IMR-90 (cell line): ENCODE measurements at regions not wholly inside any gene's neighbourhood (a gene's known extent, or its start where the extent isn't known, plus 50 kb on each side); places are given as distances from the start of the nearest gene placed in this dataset.

ENCODE experiments used
- ATAC-seq: fragments of 200-7000 bp; cut with Tn5 transposase; 2 replicates; pipeline ENCODE4 v1.9.1; 2020; ENCODE audit warnings: low read depth, mild to moderate bottlenecking, moderate library complexity
- BruUV-seq: library from RNA; stranded (reverse); fragments of 400-500 nt; replicated peaks from 2 replicates; lab custom pipeline; 2021; lab: Mats Ljungman, UMichigan
- CTCF ChIA-PET: fragments of 300-600 bp; formaldehyde crosslinking; extraction: SDS; loops from one replicate; lab custom pipeline; 2021; ENCODE audit warnings: antibody characterized with exemption; lab: Yijun Ruan, JAX
- POLR2A ChIA-PET: fragments of 300-600 bp; sonication (Branson Sonifier 250); formaldehyde crosslinking; loops from one replicate; lab custom pipeline; 2022; ENCODE audit warnings: antibody characterized with exemption; ENCODE audit not compliant: unreplicated experiment; lab: Charles Lee
- DNase-seq: peaks from one replicate; pipeline ENCODE4 v3.0.0; 2013
- H2AFZ ChIP-seq: replicated peaks from 2 replicates; pipeline ENCODE3; 2013; ENCODE audit warnings: low read length, mild to moderate bottlenecking; ENCODE audit not compliant: poor library complexity
- H2AK5ac ChIP-seq: 2 replicates; pipeline ENCODE4 v1.6.1; 2013; ENCODE audit warnings: low read depth, low read length, inconsistent platforms
- H2AK9ac ChIP-seq: replicated peaks from 2 replicates; pipeline ENCODE3; 2013; ENCODE audit warnings: mild to moderate bottlenecking, low read depth, low read length, moderate library complexity; ENCODE audit not compliant: poor library complexity
- H2BK120ac ChIP-seq: 2 replicates; pipeline ENCODE4 v1.6.1; 2013; ENCODE audit warnings: low read depth, low read length, inconsistent platforms
- H2BK15ac ChIP-seq: 3 replicates; pipeline ENCODE4 v1.6.1; 2013; ENCODE audit warnings: low read depth, low read length, inconsistent platforms
- H2BK20ac ChIP-seq: 2 replicates; pipeline ENCODE4 v1.6.1; 2013; ENCODE audit warnings: low read depth, mild to moderate bottlenecking, inconsistent platforms, low read length, moderate library complexity
- H2BK5ac ChIP-seq: 2 replicates; pipeline ENCODE4 v1.6.1; 2013; ENCODE audit warnings: mild to moderate bottlenecking, low read depth, low read length, inconsistent platforms; ENCODE audit not compliant: poor library complexity, severe bottlenecking
- H3K14ac ChIP-seq: replicated peaks from 2 replicates; pipeline ENCODE4 v1.6.1; 2013; ENCODE audit warnings: low read depth, low read length, inconsistent platforms
- H3K18ac ChIP-seq: 2 replicates; pipeline ENCODE4 v1.6.1; 2013; ENCODE audit warnings: low read depth, low read length, control low read depth
- H3K23ac ChIP-seq: 2 replicates; pipeline ENCODE4 v1.6.1; 2013; ENCODE audit warnings: low read depth, low read length, inconsistent platforms
- H3K27ac ChIP-seq: 2 replicates; pipeline ENCODE4 v1.5.1; 2013; ENCODE audit warnings: mild to moderate bottlenecking, control low read depth, low read length; ENCODE audit not compliant: insufficient read depth
- H3K27me3 ChIP-seq: 2 replicates; pipeline ENCODE4 v1.6.1; 2013; ENCODE audit warnings: low read length; ENCODE audit not compliant: control insufficient read depth, insufficient read depth
- H3K36me3 ChIP-seq: 2 replicates; pipeline ENCODE4 v1.6.1; 2013; ENCODE audit warnings: low read length, mixed read lengths; ENCODE audit not compliant: control insufficient read depth, insufficient read depth
- H3K4ac ChIP-seq: 2 replicates; pipeline ENCODE4 v1.6.1; 2013; ENCODE audit warnings: low read depth, low read length, inconsistent platforms
- H3K4me1 ChIP-seq: 2 replicates; pipeline ENCODE4 v1.6.1; 2013; ENCODE audit warnings: low read length, mixed read lengths; ENCODE audit not compliant: control insufficient read depth, insufficient read depth
- H3K4me2 ChIP-seq: 2 replicates; pipeline ENCODE4 v1.6.1; 2013; ENCODE audit warnings: low read depth, mild to moderate bottlenecking, control low read depth, low read length, moderate library complexity
- H3K4me3 ChIP-seq: 2 replicates; pipeline ENCODE4 v1.5.1; 2013; ENCODE audit warnings: low read depth, mild to moderate bottlenecking, control low read depth, low read length, moderate library complexity; ENCODE audit not compliant: insufficient read depth
- H3K56ac ChIP-seq: 2 replicates; pipeline ENCODE4 v1.6.1; 2013; ENCODE audit warnings: low read length, inconsistent platforms; ENCODE audit not compliant: insufficient read depth; ENCODE audit errors: extremely low read depth
- H3K79me1 ChIP-seq, 2 experiments: 2 replicates each; pipeline ENCODE4 v1.6.1; 2013; ENCODE audit warnings: low read length in 2 of 2, inconsistent platforms in 1 of 2, low read depth in 1 of 2
- H3K9ac ChIP-seq: 2 replicates; pipeline ENCODE4 v1.6.1; 2013; ENCODE audit warnings: low read depth, low read length, control low read depth
- H3K9me1 ChIP-seq: 2 replicates; pipeline ENCODE4 v1.6.1; 2013; ENCODE audit warnings: low read length, inconsistent platforms; ENCODE audit not compliant: insufficient read depth
- H3K9me3 ChIP-seq: 2 replicates; pipeline ENCODE4 v1.6.1; 2013; ENCODE audit warnings: low read length; ENCODE audit not compliant: control insufficient read depth, insufficient read depth
- H4K20me1 ChIP-seq: 2 replicates; pipeline ENCODE4 v1.6.1; 2013; ENCODE audit warnings: low read length, inconsistent platforms; ENCODE audit not compliant: insufficient read depth
- H4K5ac ChIP-seq: 2 replicates; pipeline ENCODE4 v1.6.1; 2013; ENCODE audit warnings: mild to moderate bottlenecking, low read depth, low read length, control low read depth
- H4K8ac ChIP-seq, 2 experiments: 2 replicates each; pipeline ENCODE4 v1.6.1; 2013; ENCODE audit warnings: low read depth in 2 of 2, low read length in 2 of 2, control low read depth in 1 of 2, inconsistent platforms in 1 of 2
- H4K91ac ChIP-seq: 2 replicates; pipeline ENCODE4 v1.6.1; 2013; ENCODE audit warnings: low read depth, low read length, inconsistent platforms; ENCODE audit not compliant: insufficient read depth
- BHLHE40 ChIP-seq: fragments of 150-350 bp; IDR thresholded peaks from 2 replicates; pipeline ENCODE4 v1.6.1; 2016; ENCODE audit warnings: mild to moderate bottlenecking, low read depth, low read length
- CHD1 ChIP-seq: IDR thresholded peaks from 2 replicates; pipeline ENCODE4 v1.6.1; 2012; ENCODE audit warnings: low read depth, low read length, improper control_type of control experiment
- FOS ChIP-seq: fragments of 150-350 bp; IDR thresholded peaks from 2 replicates; pipeline ENCODE4 v1.6.1; 2016; ENCODE audit warnings: low read depth, low read length
- MAFK ChIP-seq: IDR thresholded peaks from 2 replicates; pipeline ENCODE4 v1.6.1; 2012; ENCODE audit warnings: low read depth, low read length, improper control_type of control experiment
- MAZ ChIP-seq: IDR thresholded peaks from 2 replicates; pipeline ENCODE4 v1.6.1; 2012; ENCODE audit warnings: low read depth, mild to moderate bottlenecking, low read length, improper control_type of control experiment, moderate library complexity, borderline replicate concordance
- MXI1 ChIP-seq: IDR thresholded peaks from 2 replicates; pipeline ENCODE4 v1.6.1; 2012; ENCODE audit warnings: low read depth, mild to moderate bottlenecking, low read length, moderate library complexity, borderline replicate concordance
- RCOR1 ChIP-seq: IDR thresholded peaks from 2 replicates; pipeline ENCODE4 v1.6.1; 2012; ENCODE audit warnings: mild to moderate bottlenecking, low read length, improper control_type of control experiment; ENCODE audit not compliant: insufficient replicate concordance
- SMC3 ChIP-seq: fragments of 150-350 bp; IDR thresholded peaks from 2 replicates; pipeline ENCODE4 v1.6.1; 2016; ENCODE audit warnings: low read depth, mild to moderate bottlenecking, antibody characterized with exemption, low read length, moderate library complexity
- USF2 ChIP-seq: fragments of 150-350 bp; IDR thresholded peaks from 2 replicates; pipeline ENCODE4 v1.6.1; 2017; ENCODE audit warnings: mild to moderate bottlenecking, antibody characterized with exemption, low read length, low read depth
- WGBS, 2 experiments: methylation state at CpG; one replicate each; pipeline versions ENCODE4 v1.1.5 to v1.1.7; 2013; ENCODE audit warnings: missing lambda C conversion rate in 2 of 2; ENCODE audit not compliant: insufficient read length in 1 of 2; ENCODE audit errors: extremely low coverage in 2 of 2; 5-methylcytosine and 5-hydroxymethylcytosine counted together
- dilution Hi-C: fragments of 300-500 bp; cut with HindIII; formaldehyde crosslinking; loops from one replicate; pipeline ENCODE4 v1.14.3; 2018; ENCODE audit warnings: low sequenced_read_pairs; ENCODE audit not compliant: unreplicated experiment
- in situ Hi-C: fragments of 300-500 bp; cut with MboI; formaldehyde crosslinking; loops from 3 replicates; pipeline ENCODE4 v1.14.3; 2019; ENCODE audit warnings: low sequenced_read_pairs, inconsistent platforms, mixed read lengths
- intact Hi-C: fragments of 100-400 bp; cut with micrococcal nuclease; formaldehyde crosslinking; loops from 2 replicates; pipeline ENCODE4 v1.10.0; 2022

GRCh38 chr1:178021950-178022349, 52.1 kb upstream of the SEC16B start:
- no peak overlapping the region for H3K18ac ChIP-seq
- H2BK5ac ChIP-seq, result no peak overlapping the region
- H3K14ac ChIP-seq, result no peak overlapping the region
- H3K36me3 ChIP-seq, result no peaks in the 10 kb centered on the region
- no peak overlapping the region for H2AK9ac ChIP-seq
- no peak overlapping the region for H2BK15ac ChIP-seq
- H2BK20ac ChIP-seq, result no peak overlapping the region
- BruUV-seq, result no TSS peak
- no peak overlapping the region for H4K8ac ChIP-seq
- DNase-seq (no peak), ATAC-seq (no peak)
- H3K56ac ChIP-seq, result no peak overlapping the region
- no peak overlapping the region for H4K5ac ChIP-seq
- no peak overlapping the region for H3K4me2 ChIP-seq
- TF ChIP-seq BHLHE40 (no peak), RCOR1 (no peak), USF2 (no peak), MAZ (no peak), CHD1 (no peak), MXI1 (no peak), FOS (no peak), SMC3 (no peak), MAFK (no peak)
- intact Hi-C loops (loop anchor here (10.0 kb wide), 1 partner anchor 483 kb away; no protein-coding TSS in a partner anchor), in situ Hi-C loops (no loop called here), dilution Hi-C loops (no loop called here)
- CTCF ChIA-PET, result no interaction called here
- no peaks in the 10 kb centered on the region for H3K4me1 ChIP-seq
- H3K9me3 ChIP-seq, result no peaks in the 10 kb centered on the region; the same call in 1 of the 2 replicates
- H3K23ac ChIP-seq, result no peak overlapping the region
- no peaks in the 10 kb centered on the region for H3K79me1 ChIP-seq
- H2AFZ ChIP-seq, result no peak overlapping the region
- H2AK5ac ChIP-seq, result no peak overlapping the region
- H3K27me3 ChIP-seq, result peaks cover 2% of the 10 kb centered on the region; the same call in 1 of the 2 replicates
- no peak overlapping the region for H4K91ac ChIP-seq
- POLR2A ChIA-PET, result no interaction called here
- H3K27ac ChIP-seq, result no peak overlapping the region
- H3K9ac ChIP-seq, result no peak overlapping the region
- WGBS, 2 experiments, result no CpG with 5 or more reads among the region's 4 CpGs
- H2BK120ac ChIP-seq, result no peak overlapping the region
- H3K9me1 ChIP-seq, result no peaks in the 10 kb centered on the region
- no peak overlapping the region for H3K4me3 ChIP-seq
- no peaks in the 10 kb centered on the region for H4K20me1 ChIP-seq
- no peak overlapping the region for H3K4ac ChIP-seq
